Vagina (tissue), 2 donors: ENCODE measurements at regions not wholly inside any gene's neighbourhood (a gene's known extent, or its start where the extent isn't known, plus 50 kb on each side); places are given as distances from the start of the nearest gene placed in this dataset.
"Not testable (repeated sequence)": the region's sequence is repeated elsewhere in the genome, so short reads cannot be mapped to it uniquely, and the experiment has no call there.

Experiments used
- DNase-seq, 2 donors: peaks; one replicate each; pipeline ENCODE4 v3.0.0-alpha.2; 2017; ENCODE audit errors: extremely low spot score in 2 of 2
- H3K27ac ChIP-seq: fragments of 200-600 bp; sonication (generic); one replicate; pipeline ENCODE4 v1.5.1; 2019
- H3K27me3 ChIP-seq: fragments of 200-600 bp; sonication (generic); one replicate; pipeline ENCODE4 v1.5.1; 2019
- H3K36me3 ChIP-seq, 2 donors: fragments of 200-600 bp; sonication (generic); one replicate each; pipeline ENCODE4 v1.5.1; 2017 to 2019
- H3K4me1 ChIP-seq: fragments of 200-600 bp; sonication (generic); one replicate; pipeline ENCODE4 v1.5.1; 2019
- H3K4me3 ChIP-seq, 2 donors: fragments of 200-600 bp; sonication (generic); 1 replicate in 1 of 2; 2 replicates in 1 of 2; pipeline ENCODE4 v1.5.1; 2016 to 2019
- H3K9me3 ChIP-seq: fragments of 200-600 bp; sonication (generic); one replicate; pipeline ENCODE4 v1.5.1; 2019
- POLR2A ChIP-seq, 2 donors: fragments of 450-650 bp; IDR thresholded peaks; one replicate each; pipeline ENCODE4 v1.6.1; 2017; ENCODE audit warnings: antibody characterized with exemption in 2 of 2, mild to moderate bottlenecking in 2 of 2, moderate library complexity in 2 of 2
- POLR2AphosphoS5 ChIP-seq, 2 donors: sonication (generic); formaldehyde crosslinking; IDR thresholded peaks; one replicate each; pipeline ENCODE4 v1.9.0; 2017; ENCODE audit warnings: antibody characterized with exemption in 2 of 2, mild to moderate bottlenecking in 2 of 2, low read depth in 1 of 2; ENCODE audit not compliant: insufficient read depth in 1 of 2
- intact Hi-C: fragments of 100-400 bp; cut with DNase I; formaldehyde crosslinking; loops from one replicate; pipeline ENCODE4 v1.15.1; 2023
- TF ChIP-seq, protein P1 (sequence below), 3 experiments: fragments of 450-650 bp in 2 of 3; fragments of 200-600 bp in 1 of 3; sonication (generic) in 1 of 3; IDR thresholded peaks; one replicate each; pipeline ENCODE4 v1.5.1; 2017 to 2019; ENCODE audit warnings: antibody characterized with exemption in 3 of 3, mild to moderate bottlenecking in 2 of 3, moderate library complexity in 2 of 3

DNA sequence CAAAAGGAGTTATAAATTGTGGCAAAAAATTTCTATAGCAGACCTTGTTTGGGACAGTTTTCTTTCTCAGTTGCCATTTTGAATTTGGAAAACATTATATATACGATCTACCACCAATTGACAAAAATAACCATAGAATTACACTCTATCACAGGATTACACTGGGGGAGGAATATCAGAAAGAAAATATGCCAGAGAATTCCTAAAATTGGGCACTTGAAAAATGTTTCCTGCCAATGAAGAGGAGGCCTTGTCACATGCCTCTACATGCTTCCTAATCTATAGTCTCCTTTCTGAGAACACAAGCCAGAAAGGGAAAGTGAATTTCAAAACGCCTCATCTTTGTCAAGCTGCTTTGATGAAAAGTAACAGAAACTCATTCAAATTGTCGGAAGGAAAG lies 78.5 kb upstream of the DNAH5 start:
- Histone ChIP-seq H3K27ac (no peak overlapping the region), H3K4me1 (no peaks in the 10 kb centered on the region), H3K36me3 (no peaks in the 10 kb centered on the region), H3K9me3 (no peaks in the 10 kb centered on the region), H3K4me3 (no peak overlapping the region), H3K27me3 (no peaks in the 10 kb centered on the region)
- DNase-seq: no peak
- intact Hi-C loops: no loop called here
- TF ChIP-seq POLR2A (IDR thresholded peaks at IDR 0.05) (no peak), POLR2AphosphoS5 (IDR thresholded peaks at IDR 0.05; ENCODE audit: insufficient read depth in 1 of 2, low read depth in 1 of 2) (no peak)
- TF ChIP-seq, protein P1, sequence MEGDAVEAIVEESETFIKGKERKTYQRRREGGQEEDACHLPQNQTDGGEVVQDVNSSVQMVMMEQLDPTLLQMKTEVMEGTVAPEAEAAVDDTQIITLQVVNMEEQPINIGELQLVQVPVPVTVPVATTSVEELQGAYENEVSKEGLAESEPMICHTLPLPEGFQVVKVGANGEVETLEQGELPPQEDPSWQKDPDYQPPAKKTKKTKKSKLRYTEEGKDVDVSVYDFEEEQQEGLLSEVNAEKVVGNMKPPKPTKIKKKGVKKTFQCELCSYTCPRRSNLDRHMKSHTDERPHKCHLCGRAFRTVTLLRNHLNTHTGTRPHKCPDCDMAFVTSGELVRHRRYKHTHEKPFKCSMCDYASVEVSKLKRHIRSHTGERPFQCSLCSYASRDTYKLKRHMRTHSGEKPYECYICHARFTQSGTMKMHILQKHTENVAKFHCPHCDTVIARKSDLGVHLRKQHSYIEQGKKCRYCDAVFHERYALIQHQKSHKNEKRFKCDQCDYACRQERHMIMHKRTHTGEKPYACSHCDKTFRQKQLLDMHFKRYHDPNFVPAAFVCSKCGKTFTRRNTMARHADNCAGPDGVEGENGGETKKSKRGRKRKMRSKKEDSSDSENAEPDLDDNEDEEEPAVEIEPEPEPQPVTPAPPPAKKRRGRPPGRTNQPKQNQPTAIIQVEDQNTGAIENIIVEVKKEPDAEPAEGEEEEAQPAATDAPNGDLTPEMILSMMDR (IDR thresholded peaks at IDR 0.05): no peak

DNA sequence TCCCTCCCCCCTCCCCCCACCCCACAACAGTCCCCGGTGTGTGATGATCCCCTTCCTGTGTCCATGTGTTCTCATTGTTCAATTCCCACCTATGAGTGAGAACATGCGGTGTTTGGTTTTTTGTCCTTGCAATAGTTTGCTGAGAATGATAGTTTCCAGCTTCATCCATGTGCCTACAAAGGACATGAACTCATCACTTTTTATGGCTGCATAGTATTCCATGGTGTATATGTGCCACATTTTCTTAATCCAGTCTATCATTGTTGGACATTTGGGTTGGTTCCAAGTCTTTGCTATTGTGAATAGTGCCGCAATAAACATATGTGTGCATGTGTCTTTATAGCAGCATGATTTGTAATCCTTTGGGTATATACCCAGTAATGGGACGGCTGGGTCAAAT lies 76.5 kb upstream of the DNAH5 start:
- H3K9me3 ChIP-seq, DNase-seq, H3K4me1 ChIP-seq, H3K27me3 ChIP-seq, intact Hi-C loops, H3K36me3 ChIP-seq, H3K27ac ChIP-seq, H3K4me3 ChIP-seq: not testable (repeated sequence)

DNA sequence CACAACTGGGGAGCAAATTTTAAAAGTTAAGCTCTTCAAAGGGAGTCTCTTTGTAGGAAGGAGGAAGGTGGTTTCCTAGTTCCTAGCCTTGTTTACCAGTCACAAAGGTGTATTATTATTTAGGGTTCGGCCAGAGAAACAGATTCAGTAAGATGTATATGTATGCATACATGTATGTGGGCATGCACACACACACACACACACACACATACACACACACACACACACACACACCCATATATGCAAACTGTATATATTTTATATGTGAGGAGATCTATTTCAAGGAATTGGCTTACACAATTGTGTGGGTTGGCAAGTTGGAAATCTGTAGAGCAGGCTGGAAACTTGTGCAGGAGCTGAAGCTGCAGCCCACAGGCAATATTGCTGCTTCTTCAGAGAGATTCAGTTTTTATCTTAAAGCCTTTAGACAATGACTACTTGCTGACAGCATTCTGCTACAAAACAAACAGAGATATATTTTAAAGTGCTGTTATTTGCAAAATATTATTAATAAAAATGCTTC lies 75.3 kb upstream of the DNAH5 start:
- DNase-seq: no peak
- TF ChIP-seq POLR2AphosphoS5 (IDR thresholded peaks at IDR 0.05; ENCODE audit: insufficient read depth in 1 of 2, low read depth in 1 of 2): no peak
- TF ChIP-seq, protein P1 (IDR thresholded peaks at IDR 0.05): no peak
- no peak for TF ChIP-seq POLR2A (IDR thresholded peaks at IDR 0.05)
- H3K4me3 ChIP-seq: no peak overlapping the region
- H3K27ac ChIP-seq: no peak overlapping the region
- H3K36me3 ChIP-seq: no peaks in the 10 kb centered on the region
- no peaks in the 10 kb centered on the region for H3K27me3 ChIP-seq
- intact Hi-C loops: no loop called here
- no peaks in the 10 kb centered on the region for H3K9me3 ChIP-seq
- H3K4me1 ChIP-seq: no peaks in the 10 kb centered on the region

DNA sequence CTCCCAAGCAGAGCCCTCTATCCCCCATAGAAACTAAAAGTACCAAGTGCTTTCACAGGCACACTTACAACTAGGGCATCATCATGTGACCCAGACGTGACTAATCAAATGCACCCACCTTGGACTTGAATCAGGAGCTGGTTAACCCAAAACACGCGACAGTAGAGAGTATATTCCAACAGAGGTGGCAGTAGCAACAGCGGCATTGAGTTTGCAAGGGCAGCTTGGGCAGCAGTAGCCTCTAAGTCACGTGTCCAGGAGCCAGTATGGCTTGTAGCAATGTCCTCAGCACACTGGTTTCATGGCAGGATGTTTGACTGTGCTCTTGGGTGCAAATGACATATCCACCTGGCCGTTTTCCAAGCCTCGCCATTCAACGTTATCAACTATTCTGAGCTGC lies 73.4 kb upstream of the DNAH5 start:
- no peak for DNase-seq
- intact Hi-C loops: no loop called here
- Histone ChIP-seq H3K36me3 (no peaks in the 10 kb centered on the region), H3K9me3 (no peaks in the 10 kb centered on the region), H3K27ac (no peak overlapping the region), H3K27me3 (no peaks in the 10 kb centered on the region), H3K4me1 (no peaks in the 10 kb centered on the region), H3K4me3 (no peak overlapping the region)
- no peak for TF ChIP-seq POLR2AphosphoS5 (IDR thresholded peaks at IDR 0.05; ENCODE audit: insufficient read depth in 1 of 2, low read depth in 1 of 2)
- TF ChIP-seq POLR2A (IDR thresholded peaks at IDR 0.05): no peak
- TF ChIP-seq, protein P1 (IDR thresholded peaks at IDR 0.05): no peak

DNA sequence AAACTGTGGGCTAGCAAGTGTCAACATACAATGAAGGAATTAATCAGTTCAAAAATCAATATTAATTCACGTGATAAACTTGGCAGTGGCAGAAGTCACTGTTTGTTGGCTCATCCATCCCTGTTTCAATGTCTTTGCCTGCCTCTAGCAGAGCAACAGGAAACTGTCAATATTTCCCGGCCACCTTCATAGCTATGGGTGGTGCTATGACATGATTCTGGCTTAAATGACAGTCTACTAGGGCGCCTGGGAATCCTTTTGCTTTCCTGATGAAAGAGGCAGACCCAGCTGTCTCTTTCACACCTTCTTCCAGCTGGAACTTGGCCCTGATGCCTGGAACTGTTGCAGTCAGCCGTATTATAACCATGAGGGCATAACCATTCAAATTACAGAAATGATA lies 72.1 kb upstream of the DNAH5 start:
- Histone ChIP-seq H3K27me3 (no peaks in the 10 kb centered on the region), H3K27ac (no peak overlapping the region), H3K9me3 (no peaks in the 10 kb centered on the region), H3K4me3 (no peak overlapping the region), H3K4me1 (no peaks in the 10 kb centered on the region), H3K36me3 (no peaks in the 10 kb centered on the region)
- TF ChIP-seq, protein P1 (IDR thresholded peaks at IDR 0.05): no peak
- TF ChIP-seq POLR2AphosphoS5 (IDR thresholded peaks at IDR 0.05; ENCODE audit: insufficient read depth in 1 of 2, low read depth in 1 of 2) (no peak), POLR2A (IDR thresholded peaks at IDR 0.05) (no peak)
- DNase-seq: no peak
- intact Hi-C loops: no loop called here
